Breast epithelium (tissue), 3 donors: ENCODE measurements at regions not wholly inside any gene's neighbourhood (a gene's known extent, or its start where the extent isn't known, plus 50 kb on each side); places are given as distances from the start of the nearest gene placed in this dataset.

Source experiments
- POLR2A ChIP-seq: fragments of 450-650 bp; IDR thresholded peaks from one replicate; pipeline ENCODE4 v1.6.1; 2016; ENCODE audit warnings: antibody characterized with exemption, mild to moderate bottlenecking, moderate library complexity
- POLR2AphosphoS5 ChIP-seq, 3 donors: sonication (generic); formaldehyde crosslinking; IDR thresholded peaks; one replicate each; pipeline ENCODE4 v1.6.1; 2017; ENCODE audit warnings: antibody characterized with exemption in 3 of 3
- TF ChIP-seq, protein P1 (sequence below), 3 donors: fragments of 450-650 bp; IDR thresholded peaks; one replicate each; pipeline ENCODE4 v1.5.1; 2016 to 2017; ENCODE audit warnings: antibody characterized with exemption in 3 of 3, mild to moderate bottlenecking in 3 of 3, moderate library complexity in 3 of 3

DNA sequence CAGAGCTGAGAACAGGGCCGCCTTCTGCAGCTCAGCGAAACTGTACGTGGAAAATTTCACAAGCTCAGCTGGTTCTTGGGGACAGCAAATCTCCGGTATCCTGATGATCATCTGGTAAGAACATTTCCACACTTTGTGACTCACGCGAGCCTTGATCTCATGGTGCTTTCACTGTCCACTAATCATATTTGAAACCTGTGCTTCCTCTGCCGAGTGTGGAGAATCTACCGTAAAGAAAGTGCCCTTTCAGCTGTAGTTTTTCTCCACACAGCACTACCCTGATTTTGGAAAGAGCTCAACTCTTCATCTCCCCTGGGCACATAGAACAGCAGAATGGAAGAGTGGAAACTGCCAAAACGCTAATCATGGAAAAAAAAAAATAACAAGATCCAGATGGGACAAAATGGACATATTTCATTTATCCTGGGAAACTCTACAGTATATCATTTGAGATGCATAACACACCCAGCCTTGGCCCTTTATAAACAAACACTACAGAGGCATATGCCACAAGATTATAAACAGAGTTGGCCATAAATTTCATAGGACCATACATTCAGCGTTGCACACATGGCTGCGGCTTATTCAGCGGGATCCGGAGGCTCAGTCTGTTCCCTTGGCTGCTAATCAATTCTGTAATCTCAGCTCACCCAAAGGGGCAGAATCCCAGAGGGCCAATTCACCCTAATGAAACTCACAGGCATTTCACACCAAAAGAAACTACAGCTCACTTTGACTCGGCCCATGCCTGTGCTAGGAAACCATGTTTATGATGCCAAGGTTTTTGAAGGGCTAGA, 434.5 kb downstream of the HDGFL1 start:
- TF ChIP-seq, protein P1, sequence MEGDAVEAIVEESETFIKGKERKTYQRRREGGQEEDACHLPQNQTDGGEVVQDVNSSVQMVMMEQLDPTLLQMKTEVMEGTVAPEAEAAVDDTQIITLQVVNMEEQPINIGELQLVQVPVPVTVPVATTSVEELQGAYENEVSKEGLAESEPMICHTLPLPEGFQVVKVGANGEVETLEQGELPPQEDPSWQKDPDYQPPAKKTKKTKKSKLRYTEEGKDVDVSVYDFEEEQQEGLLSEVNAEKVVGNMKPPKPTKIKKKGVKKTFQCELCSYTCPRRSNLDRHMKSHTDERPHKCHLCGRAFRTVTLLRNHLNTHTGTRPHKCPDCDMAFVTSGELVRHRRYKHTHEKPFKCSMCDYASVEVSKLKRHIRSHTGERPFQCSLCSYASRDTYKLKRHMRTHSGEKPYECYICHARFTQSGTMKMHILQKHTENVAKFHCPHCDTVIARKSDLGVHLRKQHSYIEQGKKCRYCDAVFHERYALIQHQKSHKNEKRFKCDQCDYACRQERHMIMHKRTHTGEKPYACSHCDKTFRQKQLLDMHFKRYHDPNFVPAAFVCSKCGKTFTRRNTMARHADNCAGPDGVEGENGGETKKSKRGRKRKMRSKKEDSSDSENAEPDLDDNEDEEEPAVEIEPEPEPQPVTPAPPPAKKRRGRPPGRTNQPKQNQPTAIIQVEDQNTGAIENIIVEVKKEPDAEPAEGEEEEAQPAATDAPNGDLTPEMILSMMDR (IDR thresholded peaks at IDR 0.05), result no peak
- TF ChIP-seq POLR2A (no peak), POLR2AphosphoS5 (IDR thresholded peaks at IDR 0.05) (no peak)
